Left lobe of liver (tissue), 2 donors: ENCODE measurements at regions not wholly inside any gene's neighbourhood (a gene's known extent, or its start where the extent isn't known, plus 50 kb on each side); places are given as distances from the start of the nearest gene placed in this dataset.

Experiments used
- ATAC-seq: fragments of 200-7000 bp; cut with Tn5 transposase; one replicate; pipeline ENCODE4 v1.9.1; 2020; ENCODE audit warnings: mild to moderate bottlenecking, moderate library complexity
- DNase-seq: peaks from one replicate; pipeline ENCODE4 v3.0.0-alpha.2; 2020; ENCODE audit warnings: low spot score
- donor health status: DM: no; HTN: no; CAD: no; lungs with moderate emphysema.
- donor health status: DM: no; HTN: yes; CAD: no.

GRCh38 chr13:76715621-76716020, 170.6 kb downstream of the KCTD12 start:
- DNase-seq (no peak), ATAC-seq (no peak)

GRCh38 chr13:76715075-76715474, 171.1 kb downstream of the KCTD12 start:
- no peak for DNase-seq
- ATAC-seq = no peak

GRCh38 chr13:76713280-76713679, 172.9 kb downstream of the KCTD12 start:
- no peak for DNase-seq
- ATAC-seq = no peak

- ATAC-seq (peak; percentile 48), DNase-seq (no peak)
These were observed 174.5 kb downstream of the KCTD12 start for GRCh38 chr13:76711550-76712182.

GRCh38 chr13:76709851-76710250, 176.4 kb downstream of the KCTD12 start:
- DNase-seq (no peak), ATAC-seq (no peak)

- DNase-seq = no peak
- ATAC-seq = no peak
These were observed 178.0 kb downstream of the KCTD12 start for GRCh38 chr13:76708138-76708688.

- DNase-seq (no peak), ATAC-seq (no peak)
These were observed 178.8 kb downstream of the KCTD12 start for GRCh38 chr13:76707360-76707759.

GRCh38 chr13:76703621-76704288, 182.4 kb downstream of the KCTD12 start:
- ATAC-seq (no peak), DNase-seq (no peak)

- no peak for ATAC-seq
- no peak for DNase-seq
These were observed 183.0 kb downstream of the KCTD12 start for GRCh38 chr13:76703216-76703615.

GRCh38 chr13:76697288-76697687, 188.9 kb downstream of the KCTD12 start:
- no peak for DNase-seq
- no peak for ATAC-seq

GRCh38 chr13:76696370-76696769, 189.8 kb downstream of the KCTD12 start:
- no peak for ATAC-seq
- DNase-seq = no peak

GRCh38 chr13:76693086-76693485, 193.1 kb downstream of the KCTD12 start:
- DNase-seq = no peak
- ATAC-seq = no peak

GRCh38 chr13:76692346-76692745, 193.9 kb downstream of the KCTD12 start:
- ATAC-seq (no peak), DNase-seq (no peak)

GRCh38 chr13:76690611-76691010, 195.6 kb downstream of the KCTD12 start:
- ATAC-seq = no peak
- no peak for DNase-seq

GRCh38 chr13:76687467-76687866, 198.7 kb downstream of the KCTD12 start:
- ATAC-seq (no peak), DNase-seq (no peak)

GRCh38 chr13:76685938-76686337, 200.3 kb downstream of the KCTD12 start:
- ATAC-seq = no peak
- DNase-seq = no peak

- DNase-seq (no peak), ATAC-seq (no peak)
These were observed 201.9 kb downstream of the KCTD12 start for GRCh38 chr13:76684336-76684735.

- no peak for ATAC-seq
- no peak for DNase-seq
These were observed 202.4 kb downstream of the KCTD12 start for GRCh38 chr13:76683854-76684253.

GRCh38 chr13:76683168-76683567, 203.0 kb downstream of the KCTD12 start:
- no peak for ATAC-seq
- no peak for DNase-seq

- DNase-seq (no peak), ATAC-seq (no peak)
These were observed 206.1 kb downstream of the KCTD12 start for GRCh38 chr13:76680112-76680511.

- ATAC-seq (no peak), DNase-seq (no peak)
These were observed 209.2 kb downstream of the KCTD12 start for GRCh38 chr13:76677043-76677442.

GRCh38 chr13:76672420-76672819, 213.8 kb downstream of the KCTD12 start:
- ATAC-seq (no peak), DNase-seq (no peak)

- DNase-seq = no peak
- no peak for ATAC-seq
These were observed 217.5 kb downstream of the KCTD12 start for GRCh38 chr13:76668716-76669115.
